Caco-2 (cell line): ENCODE measurements at regions not wholly inside any gene's neighbourhood (a gene's known extent, or its start where the extent isn't known, plus 50 kb on each side); places are given as distances from the start of the nearest gene placed in this dataset.
"Not testable (repeated sequence)": the region's sequence is repeated elsewhere in the genome, so short reads cannot be mapped to it uniquely, and the experiment has no call there.

Experiments
- BruUV-seq: library from RNA; stranded (reverse); fragments of 400-500 nt; replicated peaks from 2 replicates; lab custom pipeline; 2021; lab: Mats Ljungman, UMichigan
- CTCF ChIA-PET: fragments of 300-600 bp; sonication (Branson Sonifier 250); formaldehyde crosslinking; loops from one replicate; lab custom pipeline; 2022; ENCODE audit warnings: antibody characterized with exemption; lab: Charles Lee
- POLR2A ChIA-PET: fragments of 300-600 bp; sonication (Branson Sonifier 250); formaldehyde crosslinking; loops from one replicate; lab custom pipeline; 2022; ENCODE audit warnings: antibody characterized with exemption; lab: Charles Lee
- DNase-seq, 2 experiments: peaks; one replicate each; pipeline versions ENCODE4 v3.0.0 to v3.0.0-alpha.2; 2020 to 2022
- H3K27me3 ChIP-seq: replicated peaks from 2 replicates; pipeline ENCODE4 v1.6.0; 2011; ENCODE audit warnings: low read length; ENCODE audit not compliant: control insufficient read depth, insufficient read depth
- H3K36me3 ChIP-seq: 2 replicates; pipeline ENCODE4 v1.5.1; 2011; ENCODE audit warnings: low read length; ENCODE audit not compliant: control insufficient read depth, insufficient read depth
- H3K4me1 ChIP-seq: fragments of 250-450 bp; sonication (Bioruptor Pico); 2 replicates; pipeline ENCODE4 v1.5.1; 2020; ENCODE audit warnings: mild to moderate bottlenecking
- H3K4me3 ChIP-seq: 2 replicates; pipeline ENCODE4 v1.5.1; 2011; ENCODE audit warnings: low read depth, mild to moderate bottlenecking, control low read depth, low read length
- H3K9me3 ChIP-seq: fragments of 250-450 bp; sonication (Bioruptor Pico); 2 replicates; pipeline ENCODE4 v1.5.1; 2020; ENCODE audit warnings: mild to moderate bottlenecking, moderate library complexity
- H3K27ac Mint-ChIP-seq: one replicate; pipeline ENCODE4 v1.8.0; 2022; ENCODE audit warnings: mixed read lengths; ENCODE audit not compliant: unreplicated experiment
- H3K27me3 Mint-ChIP-seq: one replicate; pipeline ENCODE4 v1.8.0; 2022; ENCODE audit warnings: mixed read lengths; ENCODE audit not compliant: insufficient read depth, unreplicated experiment
- H3K36me3 Mint-ChIP-seq: one replicate; pipeline ENCODE4 v1.8.0; 2022; ENCODE audit warnings: mild to moderate bottlenecking, mixed read lengths; ENCODE audit not compliant: insufficient read depth, unreplicated experiment
- H3K4me1 Mint-ChIP-seq: one replicate; pipeline ENCODE4 v1.8.0; 2022; ENCODE audit warnings: low read depth, mixed read lengths; ENCODE audit not compliant: unreplicated experiment
- H3K4me3 Mint-ChIP-seq: one replicate; pipeline ENCODE4 v1.8.0; 2022; ENCODE audit warnings: mild to moderate bottlenecking, moderate library complexity, mixed read lengths; ENCODE audit not compliant: unreplicated experiment
- H3K9me3 Mint-ChIP-seq: one replicate; pipeline ENCODE4 v1.8.0; 2022; ENCODE audit warnings: mixed read lengths; ENCODE audit not compliant: unreplicated experiment
- CTCF ChIP-seq, 2 experiments: fragments of 200-600 bp in 1 of 2; IDR thresholded peaks; 1 replicate in 1 of 2; 2 replicates in 1 of 2; pipeline versions ENCODE4 v1.5.1 to v1.8.0; 2011 to 2022; ENCODE audit warnings: antibody characterized with exemption in 1 of 2, control low read depth in 1 of 2, inconsistent platforms in 1 of 2, low read depth in 1 of 2, low read length in 1 of 2, mild to moderate bottlenecking in 1 of 2, moderate library complexity in 1 of 2; ENCODE audit not compliant: insufficient read depth in 1 of 2, severe bottlenecking in 1 of 2, unreplicated experiment in 1 of 2
- intact Hi-C: fragments of 100-400 bp; cut with micrococcal nuclease; formaldehyde crosslinking; loops from one replicate; pipeline ENCODE4 v1.10.0; 2022; ENCODE audit not compliant: unreplicated experiment

DNA sequence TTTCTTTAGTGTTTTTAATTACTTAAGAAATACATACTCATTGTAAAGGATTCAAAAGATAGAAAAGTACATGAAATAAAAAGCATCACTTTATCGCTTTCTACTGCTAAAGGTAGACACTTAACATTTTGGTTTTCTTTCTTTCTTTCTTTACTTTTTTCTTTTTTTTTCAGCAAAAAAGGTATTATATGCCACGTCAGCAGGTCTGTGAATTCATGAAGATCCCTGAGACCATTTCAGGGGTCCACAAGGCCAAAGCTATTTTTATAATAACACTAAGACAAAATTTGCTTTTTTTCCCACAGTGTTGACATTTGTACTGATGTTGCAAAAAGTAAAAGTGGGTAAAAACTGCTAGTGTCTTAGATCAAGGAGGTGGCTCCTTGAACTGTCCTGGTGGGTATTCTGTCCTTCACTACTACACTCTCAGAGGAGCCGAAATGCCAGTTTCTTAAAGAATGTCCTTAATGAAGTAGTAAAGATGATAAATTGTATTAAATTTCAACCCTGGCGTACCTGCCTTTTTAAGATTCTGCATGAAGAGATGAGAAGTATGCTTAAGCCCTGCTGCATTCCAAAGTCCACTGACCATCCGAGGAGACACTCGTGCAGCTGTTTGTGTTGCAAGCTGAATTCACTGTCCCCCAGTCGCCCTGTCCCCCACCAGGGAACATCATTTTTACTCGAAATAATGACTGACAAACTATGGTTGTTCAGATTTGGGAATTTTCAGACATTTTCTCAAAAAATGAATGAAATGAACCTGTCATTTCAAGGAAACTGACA lies 106.7 kb upstream of the PIAS1 start:
- peak overlapping the region; percentile 99 for H3K27ac Mint-ChIP-seq
- intact Hi-C loops = loop anchor here (2.0 to 5.0 kb wide), 3 partner anchors 65 to 85 kb away; no protein-coding TSS in a partner anchor
- peak overlapping the region; percentile 83 for H3K4me3 Mint-ChIP-seq
- Histone ChIP-seq H3K36me3 (no peaks in the 10 kb centered on the region; the same call in 1 of the 2 replicates), H3K4me3 (peak overlapping the region; percentile 2), H3K27me3 (no peaks in the 10 kb centered on the region), H3K4me1 (peaks cover 45% of the 10 kb centered on the region), H3K9me3 (no peaks in the 10 kb centered on the region)
- BruUV-seq = no TSS peak
- H3K36me3 Mint-ChIP-seq = peaks cover 11% of the 10 kb centered on the region
- POLR2A ChIA-PET = interaction anchor here (1.0 to 2.1 kb wide), 3 partner anchors 14 to 107 kb away, joined by 3 to 12 read pairs (median 4); partner anchors contain the start of gene PIAS1
- peaks cover 10% of the 10 kb centered on the region for H3K9me3 Mint-ChIP-seq
- peaks cover 26% of the 10 kb centered on the region for H3K4me1 Mint-ChIP-seq
- CTCF ChIA-PET = interaction anchor here (1.1 to 2.9 kb wide), 4 partner anchors 14 to 84 kb away, joined by 3 to 19 read pairs (median 6); no protein-coding TSS in a partner anchor
- TF ChIP-seq CTCF (IDR thresholded peaks at IDR 0.05; ENCODE audit: insufficient read depth in 1 of 2, low read depth in 1 of 2, low read length in 1 of 2, severe bottlenecking in 1 of 2, unreplicated experiment in 1 of 2) = no peak
- peak; percentile 39 to 51 for DNase-seq
- no peaks in the 10 kb centered on the region for H3K27me3 Mint-ChIP-seq

DNA sequence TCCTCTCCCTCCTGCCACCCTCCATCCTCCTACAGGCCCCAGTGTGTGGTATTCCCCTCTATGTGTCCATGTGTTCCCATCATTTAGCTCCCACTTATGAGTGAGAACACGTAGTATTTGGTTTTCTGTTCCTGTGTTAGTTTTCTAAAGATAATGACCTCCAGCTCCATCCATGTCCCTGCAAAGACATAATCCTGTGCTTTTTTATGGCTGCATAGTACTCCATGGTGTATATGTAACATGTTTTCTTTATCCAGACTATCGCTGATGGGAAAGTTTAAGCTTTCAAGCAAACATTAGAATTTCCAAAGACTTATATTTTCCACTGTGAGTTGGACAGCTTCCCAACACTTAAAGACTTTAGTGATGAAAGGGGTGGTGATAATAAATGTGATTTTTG lies 105.9 kb upstream of the PIAS1 start:
- no peak overlapping the region for H3K4me3 ChIP-seq
- H3K36me3 ChIP-seq = no peaks in the 10 kb centered on the region; the same call in 1 of the 2 replicates
- no TSS peak for BruUV-seq
- Mint-ChIP-seq H3K4me3 (peak overlapping the region; percentile 83), H3K4me1 (peaks cover 26% of the 10 kb centered on the region), H3K36me3 (peaks cover 11% of the 10 kb centered on the region), H3K9me3 (peaks cover 15% of the 10 kb centered on the region), H3K27me3 (no peaks in the 10 kb centered on the region), H3K27ac (peak overlapping the region; percentile 99)
- peaks cover 45% of the 10 kb centered on the region for H3K4me1 ChIP-seq
- CTCF ChIA-PET = interaction anchor here (0.6 to 2.9 kb wide), 4 partner anchors 13 to 105 kb away, joined by 3 to 19 read pairs (median 4); no protein-coding TSS in a partner anchor
- no peaks in the 10 kb centered on the region for H3K9me3 ChIP-seq
- intact Hi-C loops = loop anchor here (5.0 kb wide), 1 partner anchor 86 kb away; no protein-coding TSS in a partner anchor
- DNase-seq = no peak
- POLR2A ChIA-PET = interaction anchor here (1.0 to 1.4 kb wide), 2 partner anchors 14 to 32 kb away, joined by 3 to 4 read pairs; no protein-coding TSS in a partner anchor
- no peaks in the 10 kb centered on the region for H3K27me3 ChIP-seq
- no peak for TF ChIP-seq CTCF (IDR thresholded peaks at IDR 0.05; ENCODE audit: insufficient read depth in 1 of 2, low read depth in 1 of 2, low read length in 1 of 2, severe bottlenecking in 1 of 2, unreplicated experiment in 1 of 2)

DNA sequence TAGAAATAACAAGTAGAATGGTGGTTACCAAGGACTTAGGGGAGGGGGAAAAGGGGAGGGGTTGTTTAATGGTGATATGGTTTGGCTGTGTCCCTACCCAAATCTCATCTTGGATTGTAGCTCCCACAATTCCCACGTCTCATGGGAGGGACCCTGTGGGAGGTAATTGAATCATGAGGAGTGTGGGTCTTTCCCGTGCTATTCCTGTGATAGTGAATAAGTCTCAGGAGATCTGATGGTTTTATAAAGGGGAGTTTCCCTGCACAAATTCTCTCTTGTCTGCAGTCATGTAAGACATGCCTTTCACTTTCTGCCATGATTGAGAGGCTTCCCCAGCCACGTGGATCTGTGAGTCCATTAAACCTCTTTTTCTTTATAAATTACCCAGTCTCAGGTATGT lies 102.9 kb upstream of the PIAS1 start:
- H3K36me3 ChIP-seq, BruUV-seq, H3K27me3 Mint-ChIP-seq, H3K27ac Mint-ChIP-seq, DNase-seq, H3K4me3 Mint-ChIP-seq, CTCF ChIA-PET, intact Hi-C loops, H3K27me3 ChIP-seq, POLR2A ChIA-PET, H3K4me3 ChIP-seq, H3K9me3 ChIP-seq: not testable (repeated sequence)
- peaks cover 24% of the 10 kb centered on the region for H3K4me1 ChIP-seq
- Mint-ChIP-seq H3K9me3 (peaks cover 15% of the 10 kb centered on the region), H3K4me1 (peaks cover 16% of the 10 kb centered on the region), H3K36me3 (peaks cover 13% of the 10 kb centered on the region)
